ENCODE measurements at regions not wholly inside any gene's neighbourhood (a gene's known extent, or its start where the extent isn't known, plus 50 kb on each side); places are given as distances from the start of the nearest gene placed in this dataset. TPM values are rescaled to one million over a fixed set of nuclear protein-coding genes. Genes with fewer than 3 reads are reported as not detected.
"Not testable (repeated sequence)": the region's sequence is repeated elsewhere in the genome, so short reads cannot be mapped to it uniquely, and the experiment has no call there.

GRCh38 chrX:77347572-77347971, 99.6 kb upstream of the FGF16 start:
- no peak overlapping the region for H3K4me2 ChIP-seq (ENCODE audit: insufficient read depth, low read length)
- TF ChIP-seq CTCF (IDR thresholded peaks at IDR 0.05; ENCODE audit: extremely low read depth, low read depth, low read length) = no peak

GRCh38 chrX:77389891-77390290, 57.3 kb upstream of the FGF16 start:
- Histone ChIP-seq H3K4me1 (ENCODE audit: insufficient read depth, low read length) (no peaks in the 10 kb centered on the region), H3K36me3 (ENCODE audit: insufficient read depth, low read length) (no peaks in the 10 kb centered on the region), H3K79me2 (ENCODE audit: insufficient read depth, low read length) (no peaks in the 10 kb centered on the region), H2AFZ (ENCODE audit: low read length) (no peak overlapping the region), H3K27ac (ENCODE audit: low read depth, low read length) (no peak overlapping the region), H4K20me1 (ENCODE audit: insufficient read depth, low read length) (no peaks in the 10 kb centered on the region), H3K4me3 (ENCODE audit: insufficient read depth, low read length) (no peak overlapping the region), H3K27me3 (ENCODE audit: insufficient read depth, low read length) (no peaks in the 10 kb centered on the region), H3K9me3 (ENCODE audit: low read depth, low read length) (no peaks in the 10 kb centered on the region), H3K4me2 (ENCODE audit: insufficient read depth, low read length) (no peak overlapping the region)
- no peak for DNase-seq (ENCODE audit: insufficient read length, low spot score, missing footprints)
- TF ChIP-seq CTCF (IDR thresholded peaks at IDR 0.05; ENCODE audit: extremely low read depth, low read depth, low read length) = no peak

More at GRCh38 chrX:77347572-77347971, 99.6 kb upstream of the FGF16 start:
- no peak overlapping the region for H2AFZ ChIP-seq (ENCODE audit: low read length)
- H3K4me3 ChIP-seq (ENCODE audit: insufficient read depth, low read length) = no peak overlapping the region
- H3K9me3 ChIP-seq (ENCODE audit: low read depth, low read length) = no peaks in the 10 kb centered on the region
- H4K20me1 ChIP-seq (ENCODE audit: insufficient read depth, low read length) = no peaks in the 10 kb centered on the region
- H3K27me3 ChIP-seq (ENCODE audit: insufficient read depth, low read length) = no peaks in the 10 kb centered on the region
- DNase-seq (ENCODE audit: insufficient read length, low spot score, missing footprints) = no peak
- H3K79me2 ChIP-seq (ENCODE audit: insufficient read depth, low read length) = no peaks in the 10 kb centered on the region
- H3K27ac ChIP-seq (ENCODE audit: low read depth, low read length) = no peak overlapping the region
- no peaks in the 10 kb centered on the region for H3K4me1 ChIP-seq (ENCODE audit: insufficient read depth, low read length)
- H3K36me3 ChIP-seq (ENCODE audit: insufficient read depth, low read length) = no peaks in the 10 kb centered on the region

DNA sequence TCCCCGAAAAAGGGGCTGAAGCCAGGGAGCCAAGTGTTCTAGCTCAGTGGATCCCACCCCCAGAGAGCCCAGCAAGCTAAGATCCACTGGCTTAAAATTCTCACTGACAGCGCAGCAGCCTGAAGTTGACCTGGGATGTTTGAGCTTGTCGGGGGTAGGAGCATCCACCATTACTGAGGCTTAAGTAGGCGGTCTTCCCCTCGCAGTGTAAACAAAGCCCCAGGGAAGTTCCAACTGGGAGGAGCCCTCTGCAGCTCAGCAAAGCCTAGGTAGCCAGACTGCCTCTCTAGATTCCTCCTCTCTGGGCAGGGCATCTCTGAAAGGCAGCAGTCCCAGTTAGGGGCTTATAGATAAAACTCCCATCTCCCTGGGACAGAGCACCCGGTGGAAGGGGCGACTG, 56.8 kb upstream of the FGF16 start:
- H3K9me3 ChIP-seq (ENCODE audit: low read depth, low read length); H4K20me1 ChIP-seq (ENCODE audit: insufficient read depth, low read length); H3K36me3 ChIP-seq (ENCODE audit: insufficient read depth, low read length); H3K4me1 ChIP-seq (ENCODE audit: insufficient read depth, low read length); H3K79me2 ChIP-seq (ENCODE audit: insufficient read depth, low read length); H3K4me3 ChIP-seq (ENCODE audit: insufficient read depth, low read length); DNase-seq (ENCODE audit: insufficient read length, low spot score, missing footprints); H3K27ac ChIP-seq (ENCODE audit: low read depth, low read length); H2AFZ ChIP-seq (ENCODE audit: low read length); H3K27me3 ChIP-seq (ENCODE audit: insufficient read depth, low read length); H3K4me2 ChIP-seq (ENCODE audit: insufficient read depth, low read length): not testable (repeated sequence)

- H3K9me3 ChIP-seq (ENCODE audit: low read depth, low read length) = peaks cover 3% of the 10 kb centered on the region
- no peak overlapping the region for H3K4me3 ChIP-seq (ENCODE audit: insufficient read depth, low read length)
- no peak overlapping the region for H2AFZ ChIP-seq (ENCODE audit: low read length)
- no peak overlapping the region for H3K27ac ChIP-seq (ENCODE audit: low read depth, low read length)
- no peak for TF ChIP-seq CTCF (IDR thresholded peaks at IDR 0.05; ENCODE audit: extremely low read depth, low read depth, low read length)
- H3K4me2 ChIP-seq (ENCODE audit: insufficient read depth, low read length) = no peak overlapping the region
- H3K79me2 ChIP-seq (ENCODE audit: insufficient read depth, low read length) = no peaks in the 10 kb centered on the region
- DNase-seq (ENCODE audit: insufficient read length, low spot score, missing footprints) = no peak
- H3K36me3 ChIP-seq (ENCODE audit: insufficient read depth, low read length) = no peaks in the 10 kb centered on the region
- no peaks in the 10 kb centered on the region for H3K4me1 ChIP-seq (ENCODE audit: insufficient read depth, low read length)
- H3K27me3 ChIP-seq (ENCODE audit: insufficient read depth, low read length) = no peaks in the 10 kb centered on the region
- no peaks in the 10 kb centered on the region for H4K20me1 ChIP-seq (ENCODE audit: insufficient read depth, low read length)
Measured at GRCh38 chrX:77396781-77397180, 50.4 kb upstream of the FGF16 start.

Small RNA genes in the stretch of these regions (small RNA-seq; reads per million reads assigned to genes)
- gene MIR325 = not detected
- gene RNA5SP509 = not detected

Data from osteoblast (primary cell).